ENCODE measurements at regions not wholly inside any gene's neighbourhood (a gene's known extent, or its start where the extent isn't known, plus 50 kb on each side); places are given as distances from the start of the nearest gene placed in this dataset.
"Not testable (repeated sequence)": the region's sequence is repeated elsewhere in the genome, so short reads cannot be mapped to it uniquely, and the experiment has no call there.

GRCh38 chr2:87409601-87410000, 338.3 kb upstream of the PLGLB2 start:
- H3K36me3 Mint-ChIP-seq (ENCODE audit: low read depth); H3K9me3 Mint-ChIP-seq; H3K27ac Mint-ChIP-seq; H3K4me3 Mint-ChIP-seq (ENCODE audit: low read depth); H3K27me3 Mint-ChIP-seq (ENCODE audit: low read depth); H3K4me1 Mint-ChIP-seq (ENCODE audit: low read depth); DNase-seq (ENCODE audit: low spot score); intact Hi-C loops (cut with micrococcal nuclease): not testable (repeated sequence)

DNA sequence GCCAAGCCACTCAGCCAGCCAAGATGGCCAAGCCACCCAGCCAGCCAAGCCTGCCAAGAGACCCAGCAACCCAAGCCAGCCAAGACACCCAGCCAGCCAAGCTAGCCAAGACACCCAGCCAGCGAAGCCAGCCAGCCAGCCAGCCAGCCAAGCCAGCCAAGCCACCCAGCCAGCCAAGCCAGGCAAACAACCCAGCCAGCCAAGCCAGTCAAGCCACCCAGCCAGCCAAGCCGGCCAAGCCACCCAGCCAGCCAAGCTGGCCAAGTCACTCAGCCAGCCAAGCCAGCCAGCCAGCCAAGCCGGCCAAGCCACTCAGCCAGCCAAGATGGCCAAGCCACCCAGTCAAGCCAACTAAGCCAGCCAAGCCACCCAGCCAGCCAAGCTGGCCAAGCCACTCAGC, 337.5 kb upstream of the PLGLB2 start:
- H3K9me3 Mint-ChIP-seq; H3K27me3 Mint-ChIP-seq (ENCODE audit: low read depth); H3K4me3 Mint-ChIP-seq (ENCODE audit: low read depth); intact Hi-C loops (cut with micrococcal nuclease); H3K4me1 Mint-ChIP-seq (ENCODE audit: low read depth); H3K36me3 Mint-ChIP-seq (ENCODE audit: low read depth); H3K27ac Mint-ChIP-seq; DNase-seq (ENCODE audit: low spot score): not testable (repeated sequence)

- H3K9me3 Mint-ChIP-seq; H3K27ac Mint-ChIP-seq; DNase-seq (ENCODE audit: low spot score); H3K4me1 Mint-ChIP-seq (ENCODE audit: low read depth); intact Hi-C loops (cut with micrococcal nuclease); H3K27me3 Mint-ChIP-seq (ENCODE audit: low read depth); H3K36me3 Mint-ChIP-seq (ENCODE audit: low read depth); H3K4me3 Mint-ChIP-seq (ENCODE audit: low read depth): not testable (repeated sequence)
Observed at GRCh38 chr2:87412036-87412820, 335.7 kb upstream of the PLGLB2 start.

DNA sequence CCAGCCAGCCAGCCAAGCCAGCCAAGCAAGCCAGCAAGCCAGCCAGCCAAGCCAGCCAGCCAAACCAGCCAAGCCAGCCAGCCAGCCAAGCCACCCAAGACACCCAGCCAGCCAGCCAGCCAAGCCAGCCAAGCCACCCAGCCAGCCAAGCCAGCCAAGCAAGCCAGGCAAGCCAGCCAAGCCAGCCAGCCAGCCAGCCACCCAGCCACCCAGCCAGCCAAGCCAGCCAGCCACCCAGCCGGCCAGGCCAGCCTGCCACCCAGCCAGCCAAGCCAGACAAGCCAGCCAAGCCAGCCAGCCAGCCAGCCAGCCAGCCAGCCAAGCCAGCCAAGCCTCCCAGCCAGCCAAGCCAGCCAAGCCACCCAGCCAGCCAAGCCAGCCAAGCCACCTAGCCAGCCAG, 333.6 kb upstream of the PLGLB2 start:
- H3K9me3 Mint-ChIP-seq; H3K27ac Mint-ChIP-seq; H3K4me1 Mint-ChIP-seq (ENCODE audit: low read depth); intact Hi-C loops (cut with micrococcal nuclease); DNase-seq (ENCODE audit: low spot score); H3K27me3 Mint-ChIP-seq (ENCODE audit: low read depth); H3K36me3 Mint-ChIP-seq (ENCODE audit: low read depth); H3K4me3 Mint-ChIP-seq (ENCODE audit: low read depth): not testable (repeated sequence)

DNA sequence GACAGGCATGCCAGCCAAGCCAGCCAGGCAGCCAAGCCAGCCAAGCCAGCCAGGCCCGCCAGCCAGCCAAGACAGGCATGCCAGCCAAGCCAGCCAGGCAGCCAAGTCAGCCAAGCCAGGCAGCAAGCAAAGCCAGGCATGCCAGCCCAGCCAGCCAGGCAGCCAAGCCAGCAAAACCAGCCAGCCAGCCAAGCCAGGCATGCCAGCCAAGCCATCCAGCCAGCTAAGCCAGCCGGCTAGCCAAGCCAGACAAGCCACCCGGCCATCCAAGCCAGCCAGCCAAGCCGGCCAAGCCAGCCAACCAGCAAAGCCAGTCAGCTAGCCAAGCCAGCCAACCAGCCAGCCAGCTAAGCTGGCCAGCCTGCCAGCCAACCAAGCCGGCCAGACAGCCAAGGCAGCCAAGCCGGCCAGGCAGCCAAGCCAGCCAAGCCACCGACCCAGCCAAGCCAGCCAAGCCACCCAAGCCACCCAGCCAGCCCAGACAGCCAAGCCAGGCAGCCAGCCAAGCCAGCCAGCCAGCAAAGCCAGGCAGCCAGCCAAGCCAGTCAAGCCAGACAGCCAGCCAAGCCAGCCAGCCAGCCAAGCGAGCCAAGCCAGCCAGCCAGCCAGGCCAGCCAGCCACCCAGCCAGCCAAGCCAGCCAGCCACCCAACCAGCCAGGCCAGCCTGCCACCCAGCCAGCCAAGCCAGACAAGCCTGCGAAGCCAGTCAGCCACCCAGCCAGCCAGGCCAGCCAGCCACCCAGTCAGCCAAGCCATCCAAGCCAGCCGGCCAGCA, 332.9 kb upstream of the PLGLB2 start:
- DNase-seq (ENCODE audit: low spot score); H3K9me3 Mint-ChIP-seq; intact Hi-C loops (cut with micrococcal nuclease); H3K36me3 Mint-ChIP-seq (ENCODE audit: low read depth); H3K4me3 Mint-ChIP-seq (ENCODE audit: low read depth); H3K27ac Mint-ChIP-seq; H3K4me1 Mint-ChIP-seq (ENCODE audit: low read depth); H3K27me3 Mint-ChIP-seq (ENCODE audit: low read depth): not testable (repeated sequence)

DNA sequence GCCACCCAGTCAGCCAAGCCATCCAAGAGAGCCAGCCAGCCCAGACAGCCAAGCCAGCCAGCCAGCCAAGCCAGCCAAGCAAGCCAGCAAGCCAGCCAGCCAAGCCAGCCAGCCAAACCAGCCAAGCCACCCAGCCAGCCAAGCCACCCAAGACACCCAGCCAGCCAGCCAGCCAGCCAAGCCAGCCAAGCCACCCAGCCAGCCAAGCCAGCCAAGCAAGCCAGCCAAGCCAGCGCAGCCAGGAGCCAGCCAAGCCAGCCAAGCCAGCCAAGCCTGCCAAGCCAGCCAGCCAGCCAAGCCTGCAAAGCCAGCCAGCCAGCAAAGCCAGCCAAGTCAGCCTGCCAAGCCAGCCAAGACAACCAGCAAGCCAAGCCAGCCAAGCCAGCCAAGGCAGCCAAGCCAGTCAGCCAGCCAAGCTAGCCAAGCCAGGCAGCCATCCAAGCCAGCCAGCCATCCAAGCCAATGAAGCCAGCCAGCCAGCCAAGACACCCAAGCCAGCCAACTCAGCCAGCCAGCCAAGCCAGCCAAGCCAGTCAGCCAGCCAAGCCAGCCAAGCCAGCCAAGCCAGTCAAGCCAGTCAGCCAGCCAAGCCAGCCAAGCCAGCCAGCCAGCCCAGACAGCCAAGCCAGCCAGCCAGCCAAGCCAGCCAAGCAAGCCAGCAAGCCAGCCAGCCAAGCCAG, 332.2 kb upstream of the PLGLB2 start:
- H3K27me3 Mint-ChIP-seq (ENCODE audit: low read depth); H3K36me3 Mint-ChIP-seq (ENCODE audit: low read depth); H3K4me3 Mint-ChIP-seq (ENCODE audit: low read depth); H3K4me1 Mint-ChIP-seq (ENCODE audit: low read depth); H3K9me3 Mint-ChIP-seq; DNase-seq (ENCODE audit: low spot score); intact Hi-C loops (cut with micrococcal nuclease); H3K27ac Mint-ChIP-seq: not testable (repeated sequence)

DNA sequence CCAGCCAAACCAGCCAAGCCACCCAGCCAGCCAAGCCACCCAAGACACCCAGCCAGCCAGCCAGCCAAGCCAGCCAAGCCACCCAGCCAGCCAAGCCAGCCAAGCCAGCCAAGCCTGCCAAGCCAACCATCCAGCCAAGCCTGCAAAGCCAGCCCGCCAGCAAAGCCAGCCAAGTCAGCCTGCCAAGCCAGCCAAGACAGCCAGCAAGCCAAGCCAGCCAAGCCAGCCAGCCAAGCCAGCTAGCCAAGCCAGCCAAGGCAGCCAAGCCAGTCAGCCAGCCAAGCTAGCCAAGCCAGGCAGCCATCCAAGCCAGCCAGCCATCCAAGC, 331.7 kb upstream of the PLGLB2 start:
- H3K27me3 Mint-ChIP-seq (ENCODE audit: low read depth); DNase-seq (ENCODE audit: low spot score); intact Hi-C loops (cut with micrococcal nuclease); H3K4me1 Mint-ChIP-seq (ENCODE audit: low read depth); H3K9me3 Mint-ChIP-seq; H3K27ac Mint-ChIP-seq; H3K4me3 Mint-ChIP-seq (ENCODE audit: low read depth); H3K36me3 Mint-ChIP-seq (ENCODE audit: low read depth): not testable (repeated sequence)

- DNase-seq (ENCODE audit: low spot score); H3K4me3 Mint-ChIP-seq (ENCODE audit: low read depth); intact Hi-C loops (cut with micrococcal nuclease); H3K36me3 Mint-ChIP-seq (ENCODE audit: low read depth); H3K27me3 Mint-ChIP-seq (ENCODE audit: low read depth); H3K27ac Mint-ChIP-seq; H3K9me3 Mint-ChIP-seq; H3K4me1 Mint-ChIP-seq (ENCODE audit: low read depth): not testable (repeated sequence)
Observed at GRCh38 chr2:87417147-87417546, 330.7 kb upstream of the PLGLB2 start.

- H3K27ac Mint-ChIP-seq; H3K36me3 Mint-ChIP-seq (ENCODE audit: low read depth); H3K4me3 Mint-ChIP-seq (ENCODE audit: low read depth); intact Hi-C loops (cut with micrococcal nuclease); DNase-seq (ENCODE audit: low spot score); H3K4me1 Mint-ChIP-seq (ENCODE audit: low read depth); H3K9me3 Mint-ChIP-seq; H3K27me3 Mint-ChIP-seq (ENCODE audit: low read depth): not testable (repeated sequence)
Observed at GRCh38 chr2:87417742-87418567, 329.9 kb upstream of the PLGLB2 start.

DNA sequence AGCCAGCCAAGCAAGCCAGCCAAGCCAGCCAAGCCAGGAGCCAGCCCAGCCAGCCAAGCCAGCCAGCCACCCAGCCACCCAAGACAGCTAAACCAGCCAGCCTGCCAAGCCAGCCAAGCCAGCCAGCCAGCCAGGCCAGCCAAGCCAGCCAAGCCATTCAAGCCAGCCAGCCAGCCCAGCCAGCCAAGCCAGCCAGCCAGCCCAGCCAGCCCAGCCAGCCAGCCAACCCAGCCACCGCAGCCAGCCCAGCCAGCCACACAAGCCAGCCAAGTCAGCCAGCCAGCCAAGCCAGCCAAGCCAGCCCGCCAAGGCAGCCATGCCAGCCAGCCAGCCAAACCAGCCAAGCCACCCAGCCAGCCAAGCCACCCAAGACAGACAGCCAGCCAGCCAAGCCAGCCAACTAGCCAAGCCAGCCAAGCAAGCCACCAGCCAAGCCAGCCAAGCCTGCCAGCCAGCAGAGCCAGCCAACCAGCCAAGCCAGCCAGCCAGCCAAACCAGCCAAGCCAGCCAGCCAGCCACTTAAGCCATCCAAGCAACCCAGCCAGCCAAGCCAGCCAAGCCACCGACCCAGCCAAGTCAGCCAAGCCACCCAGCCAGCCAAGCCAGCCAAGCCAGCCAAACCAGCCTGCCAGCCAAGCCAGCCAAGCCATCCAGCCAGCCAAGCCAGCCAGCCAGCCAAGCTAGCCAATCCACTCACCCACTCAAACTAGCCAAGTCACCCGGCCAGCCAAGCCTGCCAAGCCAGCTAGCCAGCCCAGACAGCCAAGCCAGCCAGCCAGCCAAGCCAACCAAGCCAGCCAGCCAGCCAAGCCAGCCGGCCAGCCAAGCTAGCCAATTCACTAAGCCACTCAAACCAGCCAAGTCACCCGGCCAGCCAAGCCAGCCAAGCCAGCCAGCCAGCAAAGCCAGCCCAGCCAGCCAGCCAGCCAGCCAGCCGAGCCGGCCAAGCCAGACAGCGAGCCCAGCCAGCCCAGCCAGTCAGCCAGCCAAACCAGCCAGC, 328.8 kb upstream of the PLGLB2 start:
- H3K9me3 Mint-ChIP-seq; H3K27me3 Mint-ChIP-seq (ENCODE audit: low read depth); H3K36me3 Mint-ChIP-seq (ENCODE audit: low read depth); H3K4me3 Mint-ChIP-seq (ENCODE audit: low read depth); intact Hi-C loops (cut with micrococcal nuclease); H3K4me1 Mint-ChIP-seq (ENCODE audit: low read depth); DNase-seq (ENCODE audit: low spot score); H3K27ac Mint-ChIP-seq: not testable (repeated sequence)

DNA sequence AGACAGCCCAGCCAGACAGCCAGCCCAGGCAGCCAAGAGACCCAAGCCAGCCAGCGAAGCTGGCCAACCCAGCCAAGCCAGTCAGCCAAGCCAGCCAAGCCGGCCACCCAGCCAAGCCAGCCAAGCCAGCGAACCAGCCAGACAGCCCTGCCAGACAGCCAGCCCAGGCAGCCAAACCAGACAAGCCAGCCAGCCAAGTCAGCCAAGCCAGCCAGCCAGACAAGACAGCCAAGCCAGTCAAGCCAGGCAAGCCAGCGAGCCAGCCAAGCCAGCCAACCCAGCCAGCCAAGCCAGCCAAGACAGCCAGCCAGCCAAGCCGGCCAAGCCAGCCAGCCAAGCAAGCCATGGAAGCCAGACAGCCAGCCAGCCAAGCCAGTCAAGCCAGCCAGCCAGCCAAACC, 327.9 kb upstream of the PLGLB2 start:
- H3K36me3 Mint-ChIP-seq (ENCODE audit: low read depth); H3K27me3 Mint-ChIP-seq (ENCODE audit: low read depth); intact Hi-C loops (cut with micrococcal nuclease); H3K9me3 Mint-ChIP-seq; H3K4me3 Mint-ChIP-seq (ENCODE audit: low read depth); DNase-seq (ENCODE audit: low spot score); H3K27ac Mint-ChIP-seq; H3K4me1 Mint-ChIP-seq (ENCODE audit: low read depth): not testable (repeated sequence)

DNA sequence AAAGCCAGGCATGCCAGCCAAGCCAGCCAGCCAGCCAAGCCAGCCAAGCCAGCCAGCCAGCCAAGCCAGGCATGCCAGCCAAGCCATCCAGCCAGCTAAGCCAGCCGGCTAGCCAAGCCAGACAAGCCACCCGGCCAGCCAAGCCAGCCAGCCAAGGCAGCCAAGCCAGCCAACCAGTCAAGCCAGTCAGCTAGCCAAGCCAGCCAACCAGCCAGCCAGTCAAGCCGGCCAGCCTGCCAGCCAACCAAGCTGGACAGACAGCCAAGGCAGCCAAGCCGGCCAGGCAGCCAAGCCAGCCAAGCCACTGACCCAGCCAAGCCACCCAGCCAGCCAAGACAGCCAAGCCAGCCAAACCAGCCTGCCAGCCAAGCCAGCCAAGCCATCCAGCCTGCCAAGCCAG, 326.9 kb upstream of the PLGLB2 start:
- H3K27ac Mint-ChIP-seq; H3K9me3 Mint-ChIP-seq; H3K4me3 Mint-ChIP-seq (ENCODE audit: low read depth); DNase-seq (ENCODE audit: low spot score); H3K36me3 Mint-ChIP-seq (ENCODE audit: low read depth); H3K4me1 Mint-ChIP-seq (ENCODE audit: low read depth); H3K27me3 Mint-ChIP-seq (ENCODE audit: low read depth); intact Hi-C loops (cut with micrococcal nuclease): not testable (repeated sequence)

All from activated T-helper 2 cell treated with anti-CD3 and anti-CD28 coated beads, Interferon-gamma antibody, Interleukin-2, Interleukin-4, amounts not matched to agents 10 μg/mL and 5 μg/mL and 100 μg/mL, durations not matched to agents 14 hours and 24 hours and 36 hours (primary cell).